SK-N-MC (cell line): ENCODE measurements at regions not wholly inside any gene's neighbourhood (a gene's known extent, or its start where the extent isn't known, plus 50 kb on each side); places are given as distances from the start of the nearest gene placed in this dataset.

Experiments
- EZH2 ChIP-seq: fragments of 200-600 bp; sonication (generic); IDR thresholded peaks from one replicate; pipeline ENCODE4 v1.6.1; 2017; ENCODE audit warnings: antibody characterized with exemption
- FOXP2 ChIP-seq: optimal IDR thresholded peaks from 2 replicates; pipeline ENCODE3; 2011; ENCODE audit warnings: mild to moderate bottlenecking, moderate library complexity; ENCODE audit not compliant: insufficient read depth; ENCODE audit errors: extremely low read length, control extremely low read depth
- POLR2AphosphoS5 ChIP-seq: IDR thresholded peaks from 2 replicates; pipeline ENCODE4 v1.6.1; 2012; ENCODE audit warnings: mild to moderate bottlenecking, low read depth, low read length, borderline replicate concordance

DNA sequence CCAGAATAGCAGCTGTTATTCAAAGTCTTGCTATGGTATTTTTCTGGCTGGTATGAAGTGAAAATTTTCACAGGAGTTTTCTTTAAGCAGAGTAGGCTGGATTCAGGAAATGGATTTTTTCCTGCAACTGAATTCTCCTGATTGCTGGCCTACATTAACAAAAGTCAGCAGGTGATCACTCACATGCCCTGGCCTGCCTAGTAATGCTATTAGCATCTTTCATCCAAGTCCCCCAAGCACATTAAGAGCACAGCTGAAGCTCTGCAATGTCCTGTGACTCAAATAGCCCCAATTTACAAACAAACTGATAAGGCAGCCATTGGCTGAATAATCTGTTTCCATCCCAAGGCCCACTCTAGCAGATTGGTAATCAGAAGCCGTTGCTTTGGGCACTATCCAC is 688.3 kb upstream of the LMCD1 start:
- TF ChIP-seq EZH2 (no peak), POLR2AphosphoS5 (no peak), FOXP2 (no peak)
